ENCODE measurements at regions not wholly inside any gene's neighbourhood (a gene's known extent, or its start where the extent isn't known, plus 50 kb on each side); places are given as distances from the start of the nearest gene placed in this dataset.

DNA sequence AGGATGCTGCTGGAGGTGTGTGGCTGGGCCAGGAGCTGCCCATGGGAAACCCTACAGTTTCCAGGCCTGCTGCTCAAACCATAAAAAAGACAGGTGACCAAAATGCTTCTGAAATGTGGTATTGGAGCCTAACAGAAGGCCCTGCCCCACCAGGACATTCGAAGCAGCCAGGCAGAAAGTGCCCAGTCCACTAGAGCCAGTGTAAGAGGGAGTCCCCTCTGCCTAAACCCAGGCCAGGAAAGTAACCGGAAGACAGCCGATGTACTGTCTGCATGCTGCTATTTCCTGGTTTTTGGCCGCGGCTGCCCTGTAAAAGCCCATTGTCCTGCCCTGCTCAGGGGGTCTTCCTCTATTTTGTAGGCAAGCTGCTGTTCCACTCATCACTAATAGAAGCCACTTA is 150.7 kb upstream of the IRX2 start:
- DNase-seq = no peak

DNA sequence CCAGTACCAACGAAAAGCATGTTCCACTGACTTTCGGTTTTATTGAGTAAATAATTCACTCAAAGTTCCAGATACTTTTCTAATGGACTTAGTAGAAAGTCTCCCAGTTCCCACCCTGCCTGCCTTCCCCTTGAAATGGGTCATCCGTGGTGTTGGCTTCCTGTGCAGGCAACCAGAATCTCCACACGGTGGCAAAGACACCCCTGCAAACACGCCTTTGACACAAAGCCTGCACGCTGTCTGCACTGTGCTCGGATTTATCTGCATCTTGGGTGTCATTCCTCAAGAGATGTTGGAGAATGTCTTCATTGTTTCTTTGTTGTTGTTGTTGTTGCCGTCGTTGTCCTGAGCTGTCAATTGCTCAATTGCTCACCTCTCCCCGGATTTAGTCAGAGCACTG is 150.0 kb upstream of the IRX2 start:
- DNase-seq = no peak

DNA sequence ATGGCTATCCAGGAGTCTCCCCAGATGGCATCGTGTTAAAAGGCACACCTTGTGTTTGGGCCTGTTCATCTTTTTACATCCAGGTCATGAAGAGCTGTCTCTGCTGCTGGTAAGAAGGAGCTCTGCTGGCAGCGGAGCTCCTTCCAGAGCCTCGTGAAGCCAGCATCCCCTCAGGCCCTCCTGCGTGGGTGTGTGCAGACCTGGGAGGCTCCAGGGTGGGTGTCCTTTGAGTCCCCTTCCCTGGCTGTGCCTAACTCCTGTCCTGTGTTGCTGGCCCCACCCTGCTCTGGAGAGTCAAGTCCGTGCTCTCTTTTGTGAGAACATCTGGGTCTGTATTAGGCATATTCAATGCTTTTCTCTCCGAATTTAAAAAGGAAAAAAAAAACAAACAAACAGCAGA is 149.6 kb upstream of the IRX2 start:
- DNase-seq = no peak

DNA sequence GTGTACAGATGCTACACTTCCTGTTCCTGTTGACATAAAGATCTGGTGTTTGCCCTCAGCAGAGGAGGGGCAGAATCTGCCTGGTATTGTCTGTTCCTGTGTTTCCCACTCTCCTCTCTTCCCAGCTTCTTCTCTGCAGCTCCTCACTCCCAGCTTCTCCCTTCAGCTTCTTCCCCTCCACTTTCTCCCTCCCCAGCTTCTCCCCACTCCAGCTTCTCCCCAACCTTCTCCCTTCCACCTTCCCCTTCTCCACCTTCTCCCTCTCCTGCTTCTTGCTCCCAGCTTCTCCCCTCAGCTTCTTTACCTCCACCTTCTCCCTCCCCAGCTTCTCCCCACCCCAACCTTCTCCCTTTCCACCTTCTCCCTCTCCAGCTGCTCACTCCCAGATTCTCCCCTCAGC is 148.9 kb upstream of the IRX2 start:
- no peak for DNase-seq

DNA sequence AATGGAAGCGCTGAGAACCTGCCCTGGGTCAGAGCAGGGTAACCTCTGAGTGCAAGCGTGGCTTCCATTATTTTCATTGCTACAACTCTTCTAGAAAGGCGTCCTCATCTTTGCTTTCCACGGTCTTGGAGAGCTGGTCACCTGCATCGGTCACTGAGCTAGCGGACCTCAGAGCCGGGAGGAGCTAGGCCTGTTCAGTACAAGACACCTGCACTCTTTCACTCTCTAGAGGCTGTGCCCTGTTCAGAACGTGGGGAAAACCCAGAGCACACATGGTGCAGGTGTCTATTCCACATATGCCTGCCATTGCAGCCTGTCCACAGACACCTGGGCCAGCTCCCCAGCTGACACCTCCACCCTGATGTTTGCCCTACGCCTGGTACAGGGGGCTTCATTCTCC is 147.8 kb upstream of the IRX2 start:
- no peak for DNase-seq

DNA sequence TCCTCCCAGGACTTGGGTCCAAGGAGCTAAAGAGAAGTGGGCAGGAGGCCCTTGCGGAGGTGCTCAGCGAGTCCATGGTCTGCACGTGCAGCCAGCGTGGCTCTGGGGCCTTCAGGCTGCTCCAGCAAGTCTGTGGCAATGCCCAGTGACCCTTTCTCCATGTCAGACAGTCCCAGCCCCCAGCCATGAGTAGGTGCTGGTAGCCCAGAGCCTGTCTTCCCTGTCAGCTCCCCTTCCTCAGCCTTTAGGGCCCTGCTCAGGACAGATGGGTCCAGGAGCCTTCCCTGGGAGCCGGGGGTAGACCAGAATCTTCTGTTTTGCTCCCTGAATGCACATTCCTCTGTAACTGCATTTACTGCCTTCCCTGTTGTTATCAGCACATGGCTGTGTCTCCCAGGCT is 147.2 kb upstream of the IRX2 start:
- DNase-seq = no peak

DNA sequence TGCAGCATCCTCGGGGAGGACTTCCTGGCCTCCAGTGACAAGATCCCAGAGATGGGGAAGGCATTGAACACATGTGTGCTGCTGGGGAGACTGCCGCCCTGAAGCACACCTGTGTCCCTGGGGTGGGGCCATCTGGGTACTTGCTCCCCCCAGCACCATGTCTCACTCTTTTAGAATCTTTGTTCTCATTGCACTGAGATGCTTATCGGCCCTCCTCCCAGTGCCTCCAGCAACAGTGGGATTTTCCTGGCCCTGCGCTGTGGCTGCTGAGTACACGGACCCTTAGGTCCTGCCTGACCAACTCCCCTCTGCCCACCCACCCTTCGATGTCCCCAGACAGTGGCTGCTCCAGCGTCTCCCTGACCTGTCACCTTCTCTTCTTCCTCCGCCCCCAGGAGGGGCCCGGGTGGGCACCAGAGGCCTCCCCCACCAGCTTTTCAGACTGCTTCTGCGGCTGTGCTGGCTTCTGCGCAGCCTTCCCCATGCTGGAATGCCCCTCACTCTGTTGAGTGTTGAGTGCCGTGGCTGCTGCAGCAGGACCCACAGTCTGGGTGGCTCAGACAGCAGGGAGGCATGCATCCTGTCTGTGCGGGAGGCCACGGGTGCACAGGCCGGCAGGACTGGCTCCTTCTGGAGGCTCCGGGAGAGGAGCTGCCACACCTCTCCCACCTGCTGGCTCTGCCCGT is 145.9 kb upstream of the IRX2 start:
- DNase-seq = no peak

DNA sequence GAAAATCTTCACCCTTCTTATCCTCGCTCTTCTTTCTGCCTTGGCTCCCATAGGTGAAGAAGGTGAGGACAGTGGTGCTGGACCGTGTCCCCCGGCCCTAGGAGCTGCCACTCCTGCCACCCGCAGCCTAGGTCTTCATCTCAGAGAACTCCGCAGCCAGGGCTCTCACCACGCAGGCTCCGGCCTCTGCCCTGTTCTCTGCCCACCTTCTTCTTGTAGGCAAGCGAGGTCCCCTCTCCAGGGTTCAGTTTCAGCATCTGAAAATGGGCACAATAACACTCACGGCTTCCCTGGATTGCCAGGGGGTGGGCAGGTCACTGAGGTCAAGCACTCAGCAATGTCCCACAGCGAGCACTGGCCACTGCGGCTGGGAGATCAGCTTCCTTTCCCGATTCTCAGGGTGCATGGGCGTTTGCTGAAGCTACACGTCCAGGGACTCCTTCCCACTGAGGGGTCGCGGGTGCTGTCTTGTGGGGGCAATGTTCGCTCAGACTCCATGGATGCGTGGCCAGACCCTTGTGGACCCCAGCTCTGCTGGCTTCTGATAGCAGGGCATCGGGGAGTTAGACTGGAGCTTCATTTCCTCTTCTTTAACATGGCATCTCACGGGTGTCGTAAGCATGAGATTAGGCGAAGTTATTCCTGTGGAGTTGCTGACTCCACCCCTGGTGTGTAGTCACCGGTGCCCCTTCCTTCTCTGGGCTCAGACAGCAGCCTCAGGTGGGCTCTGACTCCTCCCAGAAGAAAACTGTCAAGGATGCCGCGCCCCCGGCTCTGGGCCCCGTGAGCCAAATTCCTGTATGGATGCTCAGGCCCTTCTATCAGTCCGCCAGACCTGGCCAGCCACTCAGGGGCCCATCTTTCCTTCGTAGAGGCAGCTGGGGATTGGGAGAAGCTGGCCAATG is 145.1 kb upstream of the IRX2 start:
- no peak for DNase-seq

DNA sequence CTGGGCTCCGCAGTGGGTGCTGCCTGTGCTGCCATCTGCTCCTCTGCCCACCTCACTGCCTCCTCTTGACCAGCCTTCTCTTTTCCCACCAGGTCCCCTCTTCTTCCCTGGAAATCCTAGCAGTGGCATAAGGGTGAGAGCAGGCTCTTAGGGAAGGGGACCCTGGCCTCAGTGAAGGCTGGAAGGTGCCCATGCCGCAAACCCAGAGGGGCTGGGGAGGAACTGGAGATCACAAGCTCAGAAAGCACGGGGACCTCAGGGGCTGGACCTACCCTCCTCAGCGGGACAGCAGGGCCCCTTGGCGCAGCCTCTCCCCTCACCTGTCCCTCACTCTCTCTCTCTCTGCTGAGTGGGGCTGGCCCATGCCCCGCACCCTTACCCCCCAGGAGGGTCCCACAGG is 144.4 kb upstream of the IRX2 start:
- DNase-seq = no peak

DNA sequence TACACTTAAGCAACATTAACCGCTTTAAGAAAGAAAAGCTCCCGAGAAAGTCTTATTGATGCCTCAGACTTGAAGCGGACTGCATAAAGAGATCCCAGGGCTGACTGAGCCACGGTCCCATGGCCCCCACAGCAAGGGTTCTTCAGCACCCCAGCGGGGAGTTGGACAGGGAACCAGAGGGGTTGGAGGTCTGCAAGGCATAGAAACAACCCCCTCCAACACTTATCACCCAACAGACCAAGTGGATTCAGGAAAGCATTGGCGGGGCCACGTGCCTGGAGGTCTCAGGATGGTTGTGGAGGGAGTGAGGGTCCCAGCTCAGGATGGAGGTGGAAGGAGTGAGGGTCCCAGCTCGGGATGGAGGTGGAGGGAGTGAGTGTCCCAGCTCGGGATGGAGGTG is 143.7 kb upstream of the IRX2 start:
- no peak for DNase-seq

DNA sequence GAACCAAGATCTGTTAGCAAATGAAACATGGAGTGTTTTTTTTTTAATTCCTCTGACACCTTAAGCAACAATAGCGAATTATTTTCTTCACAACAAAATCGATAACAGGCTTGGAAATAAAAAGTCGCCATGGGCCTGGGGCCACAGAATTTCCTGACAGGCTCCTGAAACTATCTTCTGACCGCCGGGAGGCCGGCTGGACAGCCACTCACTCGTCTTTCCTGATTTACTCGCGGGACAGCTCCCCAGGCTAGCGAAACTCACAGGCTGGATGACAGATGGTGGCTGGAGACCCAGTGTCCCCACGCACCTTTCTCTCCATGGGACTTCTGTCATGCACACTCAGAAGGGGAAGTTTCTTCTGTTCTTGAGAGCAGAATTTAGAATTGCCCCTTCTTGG is 143.3 kb upstream of the IRX2 start:
- DNase-seq = no peak

DNA sequence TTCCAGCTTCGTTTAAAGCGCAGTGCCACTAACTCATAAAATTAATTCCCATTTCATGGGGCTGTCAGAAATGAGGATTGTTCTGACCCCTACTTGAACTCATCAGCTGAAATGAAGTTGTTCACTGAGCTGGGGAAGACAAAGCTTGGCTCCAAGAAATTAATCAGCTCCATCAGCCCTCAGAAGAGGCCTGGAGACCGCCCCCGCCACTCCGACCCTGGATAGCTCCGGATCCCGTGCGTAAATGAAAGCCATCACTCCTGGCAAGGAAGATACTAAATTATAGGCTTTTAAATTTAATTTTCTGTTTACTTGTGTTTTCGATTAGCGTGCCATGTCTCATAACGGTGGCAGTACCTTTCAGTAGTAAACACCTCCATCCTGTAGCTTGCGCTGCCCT is 142.8 kb upstream of the IRX2 start:
- no peak for DNase-seq

DNA sequence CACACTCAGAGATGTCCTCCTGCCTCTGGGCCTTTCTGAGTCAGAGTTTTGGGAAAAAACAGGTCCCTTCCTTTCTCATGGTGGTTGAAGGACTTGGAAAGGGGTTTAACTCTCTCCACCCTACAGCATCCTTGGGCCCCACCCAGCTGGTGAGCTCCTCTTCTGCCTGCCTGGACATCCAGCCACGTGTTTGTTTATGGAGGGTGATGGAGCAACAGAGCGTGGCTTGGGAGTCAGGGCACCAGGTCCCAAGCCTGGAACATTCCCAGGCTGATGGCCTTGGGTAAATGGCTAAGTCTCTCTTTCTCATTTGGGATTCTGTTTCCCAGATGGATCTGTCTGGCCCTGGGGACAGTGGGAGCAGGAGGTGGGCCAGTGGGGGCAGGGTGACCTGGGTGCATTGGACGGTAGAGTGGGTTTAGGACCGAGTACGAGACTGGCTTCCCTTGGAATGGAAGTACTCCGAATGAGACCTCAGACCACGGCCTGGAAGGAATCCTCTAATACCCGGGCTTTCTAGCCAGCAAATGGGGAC is 141.1 kb upstream of the IRX2 start:
- DNase-seq = no peak

DNA sequence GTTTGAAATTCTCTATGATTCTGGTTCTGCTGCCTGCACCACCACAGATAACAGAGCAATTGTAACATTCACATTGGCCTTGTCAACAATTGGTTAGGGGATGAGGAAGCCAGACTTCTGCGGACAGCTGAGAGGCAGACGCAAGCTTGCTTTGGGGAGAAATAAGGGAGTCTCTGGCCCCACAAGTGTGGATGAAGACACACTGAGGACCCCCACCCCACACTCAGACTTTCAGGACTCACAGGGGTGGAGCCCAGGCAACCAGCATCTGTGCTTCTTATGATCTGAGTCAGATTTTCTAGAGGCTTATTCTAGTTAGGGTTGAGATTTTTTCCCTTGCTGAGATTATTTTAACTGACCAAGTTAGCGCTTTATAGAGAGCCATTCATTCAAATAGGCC is 140.3 kb upstream of the IRX2 start:
- no peak for DNase-seq

DNA sequence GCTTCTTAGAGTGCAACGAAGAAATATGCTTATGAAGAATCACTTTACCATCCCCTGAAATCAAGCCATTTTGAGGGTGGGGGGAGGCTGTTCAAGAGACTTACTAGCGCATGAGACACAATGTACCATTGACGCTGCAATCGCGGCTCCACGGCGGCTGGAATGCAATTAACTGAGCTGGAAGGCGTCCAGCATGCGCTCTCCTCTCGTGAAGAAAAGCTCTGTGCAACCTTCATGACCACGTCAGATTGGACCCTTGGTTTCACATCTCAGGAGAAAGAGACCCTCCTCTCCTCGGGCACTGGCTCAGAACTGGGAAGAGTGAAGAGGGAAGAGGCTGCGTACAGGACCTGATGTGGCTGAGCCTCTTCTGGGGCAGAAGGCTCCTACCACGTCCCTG is 138.5 kb upstream of the IRX2 start:
- no peak for DNase-seq

DNA sequence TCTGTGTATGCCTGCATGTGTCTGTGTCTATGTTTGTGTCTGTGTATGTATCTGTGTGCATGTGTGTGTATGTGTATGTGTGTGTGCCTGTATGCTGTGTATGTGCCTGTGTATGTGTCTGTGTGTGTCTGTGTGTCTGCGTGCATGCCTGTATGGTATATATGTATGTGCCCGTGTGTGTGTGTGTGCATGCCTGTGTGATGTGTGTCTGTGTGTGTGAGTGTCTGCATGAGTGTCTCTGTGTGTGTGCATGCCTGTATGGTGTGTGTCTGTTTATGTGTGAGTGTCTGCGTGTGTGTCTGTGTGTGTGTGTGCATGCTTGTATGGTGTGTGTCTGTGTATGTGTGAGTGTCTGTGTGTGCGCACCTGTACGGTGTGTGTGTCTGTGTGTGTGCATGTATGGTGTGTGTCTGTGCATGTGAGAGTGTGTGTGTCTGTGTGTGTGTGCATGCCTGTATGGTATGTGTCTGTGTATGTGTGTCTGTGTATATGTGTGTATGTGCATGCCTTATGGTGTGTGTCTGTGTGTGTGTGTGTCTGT is 137.1 kb upstream of the IRX2 start:
- no peak for DNase-seq

DNA sequence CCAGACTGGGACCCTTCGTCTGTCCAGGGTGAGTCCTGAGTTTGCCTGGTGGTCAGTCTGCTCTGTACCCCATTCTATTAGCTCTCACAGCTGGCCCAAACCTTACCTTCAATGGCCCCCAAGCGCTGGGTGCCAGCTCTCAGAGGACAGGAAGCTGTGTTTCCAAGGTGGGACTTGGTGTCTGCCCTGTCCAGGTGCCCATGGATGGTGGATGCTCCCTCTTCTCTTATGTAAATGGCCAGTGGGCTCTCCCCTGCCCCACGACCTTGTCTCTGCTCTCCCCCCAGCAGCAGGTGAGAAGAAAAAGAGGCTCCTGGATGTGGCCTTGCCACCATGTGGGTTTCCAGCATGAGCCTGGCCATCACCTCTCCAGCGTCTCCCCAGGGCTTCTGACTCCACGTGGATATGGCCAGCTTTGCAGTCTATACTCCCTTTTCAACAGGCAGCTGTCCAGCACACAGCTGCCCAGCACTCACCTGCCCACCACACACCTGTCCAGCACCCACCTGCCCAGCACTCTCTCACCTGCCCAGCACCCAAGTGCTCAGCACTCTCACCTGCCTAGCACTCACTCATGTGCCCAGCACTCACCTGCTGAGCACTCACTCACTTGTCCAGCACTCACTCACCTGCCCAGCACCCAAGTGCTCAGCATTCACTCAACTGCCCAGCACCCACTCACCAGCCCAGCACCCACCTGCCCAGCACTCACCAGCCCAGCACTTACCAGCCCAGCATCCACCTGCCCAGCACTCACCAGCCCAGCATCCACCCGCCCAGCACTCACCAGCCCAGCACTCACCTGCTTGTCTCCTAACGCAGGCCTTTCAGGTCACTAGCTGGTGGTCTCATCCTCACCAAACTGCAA is 136.2 kb upstream of the IRX2 start:
- no peak for DNase-seq

DNA sequence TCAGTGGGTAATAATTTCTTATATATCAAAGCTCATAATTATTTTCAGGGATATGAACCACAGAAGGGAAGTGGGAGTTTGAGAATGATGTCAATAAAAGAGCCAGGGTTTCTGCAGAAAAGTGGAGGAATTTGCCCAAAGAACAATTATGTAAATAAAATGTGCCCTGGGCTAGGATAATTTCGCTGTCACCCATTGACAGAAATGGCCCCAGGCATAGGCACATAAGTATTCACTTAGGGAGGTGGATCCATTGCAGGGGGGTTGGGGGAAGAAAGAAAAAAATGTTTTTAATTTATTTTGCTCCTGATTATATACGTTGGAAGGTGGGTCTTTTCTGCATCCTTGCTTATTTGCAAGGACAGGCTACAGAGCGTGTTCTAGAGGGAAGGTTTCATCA is 135.1 kb upstream of the IRX2 start:
- no peak for DNase-seq

DNA sequence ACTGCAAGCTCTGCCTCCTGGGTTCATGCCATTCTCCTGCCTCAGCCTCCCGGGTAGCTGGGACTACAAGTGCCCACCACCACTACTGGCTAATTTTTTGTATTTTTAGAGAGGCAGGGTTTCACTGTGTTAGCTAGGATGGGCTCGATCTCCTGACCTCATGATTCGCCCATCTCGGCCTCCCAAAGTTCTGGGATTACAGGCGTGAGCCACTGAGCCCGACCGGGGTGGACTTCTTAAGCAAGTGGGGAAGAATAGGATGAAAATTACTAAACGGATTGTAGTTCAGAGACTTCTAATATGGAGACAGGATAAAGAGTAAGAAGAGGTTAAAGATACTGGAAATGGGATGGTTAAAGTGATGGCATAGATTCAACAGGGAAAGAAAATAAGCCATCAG is 132.3 kb upstream of the IRX2 start:
- no peak for DNase-seq

DNA sequence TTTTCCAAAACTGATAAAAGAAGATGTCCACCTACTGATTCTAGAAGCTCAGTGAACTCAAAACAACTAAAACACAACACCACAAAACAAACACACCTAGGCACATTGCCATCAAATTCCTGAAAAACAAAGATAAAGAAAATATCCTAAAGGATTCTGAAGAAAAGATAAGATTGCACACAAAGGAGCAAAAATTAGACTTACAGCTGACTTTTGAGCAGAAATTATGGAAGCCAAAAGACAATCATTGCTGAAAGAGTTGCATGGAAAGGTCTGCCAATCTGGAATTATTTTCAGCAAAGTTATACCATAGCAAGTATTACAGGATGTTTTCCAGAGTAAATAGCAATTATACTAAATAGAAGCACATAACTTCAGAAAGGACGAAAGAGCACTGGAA is 128.2 kb upstream of the IRX2 start:
- DNase-seq = no peak

DNA sequence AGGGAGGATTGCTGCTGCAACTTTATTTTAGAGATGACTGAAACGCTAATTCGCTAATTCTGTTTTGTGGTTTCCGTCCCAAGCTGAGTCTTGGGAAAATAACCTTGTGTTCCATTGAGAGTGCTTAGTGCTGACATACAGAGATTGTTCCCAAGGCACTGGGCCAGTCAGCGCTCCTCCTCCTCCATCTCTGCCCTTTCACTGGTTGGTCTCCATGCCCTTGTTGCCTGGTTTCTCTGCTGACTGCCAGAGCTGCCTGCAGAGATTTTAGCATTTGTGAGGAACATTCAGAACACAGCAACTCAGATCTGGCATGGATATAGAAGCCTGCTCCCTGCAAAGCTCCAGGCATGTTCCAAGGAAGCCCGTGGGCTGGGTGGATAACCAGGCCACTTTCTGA is 126.0 kb upstream of the IRX2 start:
- no peak for DNase-seq

DNA sequence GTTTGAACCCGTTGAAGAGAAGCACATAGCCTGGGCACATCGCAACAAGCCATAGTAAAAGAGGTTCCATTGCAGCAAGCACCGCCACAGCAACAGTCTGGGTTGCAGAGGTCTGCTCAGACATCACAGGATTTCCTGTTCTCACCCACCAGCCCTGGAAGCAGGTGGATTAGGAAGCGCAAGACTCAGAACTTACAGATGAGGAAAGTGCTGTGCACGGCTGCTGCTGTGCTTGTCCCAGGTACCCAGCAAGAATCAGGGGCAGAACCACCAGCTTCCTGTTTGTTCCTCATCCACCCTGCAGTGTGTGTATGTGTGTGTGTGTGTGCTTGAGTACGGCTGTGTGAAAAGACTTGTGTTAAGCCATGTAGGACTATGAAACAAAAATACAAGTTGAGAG is 124.7 kb upstream of the IRX2 start:
- no peak for DNase-seq

DNA sequence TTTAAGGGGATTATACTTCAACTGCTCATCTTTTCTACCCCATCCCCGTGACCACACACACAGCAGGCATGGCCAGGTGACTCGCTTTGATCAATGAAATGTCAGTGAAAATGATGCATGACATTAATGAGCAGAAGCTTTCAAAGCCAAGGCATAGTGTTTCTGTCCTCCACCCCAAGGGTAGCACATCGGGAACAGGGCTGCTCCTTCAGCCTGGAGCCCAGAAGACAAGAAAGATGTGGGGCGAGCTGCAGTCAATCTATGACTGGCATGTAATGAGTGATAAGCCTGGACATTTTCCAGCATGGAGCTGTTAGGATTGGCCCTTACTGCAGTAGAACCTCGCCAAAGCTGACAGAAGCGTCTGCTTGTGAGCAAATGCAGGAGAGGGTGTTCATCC is 122.6 kb upstream of the IRX2 start:
- no peak for DNase-seq

Data from DMS79 (cell line).